HG03280 (cell line): ENCODE measurements at regions not wholly inside any gene's neighbourhood (a gene's known extent, or its start where the extent isn't known, plus 50 kb on each side); places are given as distances from the start of the nearest gene placed in this dataset.
"Not testable (repeated sequence)": the region's sequence is repeated elsewhere in the genome, so short reads cannot be mapped to it uniquely, and the experiment has no call there.

ENCODE experiments used
- ATAC-seq: cut with Tn5 transposase; IDR thresholded peaks from one replicate; pipeline ENCODE4 v1.9.1; 2021; ENCODE audit warnings: mild to moderate bottlenecking, moderate library complexity; ENCODE audit not compliant: unreplicated experiment

DNA sequence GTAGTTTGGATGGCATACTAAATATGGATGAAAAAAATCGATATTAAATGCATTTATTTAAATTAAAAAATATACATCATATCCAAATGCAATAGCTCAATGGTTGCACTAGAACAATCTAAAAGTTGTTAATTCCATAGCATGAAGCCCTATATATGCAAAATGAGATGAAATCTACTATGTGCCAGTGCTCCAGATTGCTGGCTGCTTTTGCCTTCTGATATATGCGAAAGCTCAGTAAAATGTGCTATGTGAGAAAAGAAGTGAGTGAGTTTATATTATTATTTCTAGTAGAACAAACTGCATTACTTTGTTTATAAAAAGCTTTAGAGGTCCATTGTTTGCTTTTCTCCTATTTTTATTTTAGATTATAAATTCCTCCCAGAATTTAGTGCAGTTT is 186.7 kb downstream of the MAT2B start:
- ATAC-seq = no peak

DNA sequence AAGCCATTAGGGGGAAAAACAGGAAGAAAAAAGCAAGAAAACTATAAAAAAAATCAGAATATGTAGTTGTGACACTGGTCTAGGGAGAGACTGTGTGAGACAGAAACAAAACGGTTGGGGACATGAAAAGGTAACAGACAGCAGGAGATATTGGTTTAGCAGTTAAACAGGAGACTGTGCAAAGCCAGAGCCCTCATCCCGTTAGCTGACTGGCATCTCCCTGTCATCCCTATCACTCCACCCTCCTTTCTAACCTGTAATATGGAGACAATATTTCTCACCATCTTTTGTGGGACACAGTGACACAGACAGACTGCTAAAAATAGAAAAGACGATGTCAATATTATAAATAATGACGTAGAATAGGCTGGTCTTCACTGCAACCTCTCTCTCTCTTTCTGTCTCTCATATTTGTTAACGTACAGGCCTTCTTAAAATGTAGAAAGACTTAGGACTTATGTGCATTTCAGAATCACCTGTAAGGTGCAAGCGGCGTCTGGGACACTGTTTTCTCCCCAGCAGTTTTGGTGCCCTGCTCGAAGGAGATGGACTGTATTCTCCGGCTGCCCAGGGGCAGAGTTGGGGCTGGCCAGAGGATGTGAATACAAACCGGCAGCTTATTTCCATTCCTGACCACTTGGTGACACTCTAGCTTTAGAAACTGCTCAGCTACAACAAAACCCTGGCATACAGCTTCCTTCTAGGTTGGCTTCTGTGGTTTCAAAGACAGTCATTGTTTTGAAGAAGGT is 190.6 kb downstream of the MAT2B start:
- ATAC-seq = peak; percentile 96

DNA sequence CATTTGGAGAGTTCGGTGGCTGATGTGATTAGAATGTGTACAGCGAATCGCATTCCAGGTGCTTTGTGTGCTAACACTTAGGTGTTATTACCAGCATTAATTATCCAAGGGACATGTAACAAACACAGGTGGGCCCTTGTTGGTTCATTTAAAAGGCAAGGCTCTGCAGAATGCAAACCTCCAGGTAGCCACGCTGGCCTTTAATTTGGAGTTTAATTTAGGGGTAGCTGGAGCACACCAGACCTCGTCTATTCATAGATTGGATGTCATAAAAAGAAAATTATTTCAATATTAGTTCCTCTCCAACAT is 191.1 kb downstream of the MAT2B start:
- no peak for ATAC-seq

DNA sequence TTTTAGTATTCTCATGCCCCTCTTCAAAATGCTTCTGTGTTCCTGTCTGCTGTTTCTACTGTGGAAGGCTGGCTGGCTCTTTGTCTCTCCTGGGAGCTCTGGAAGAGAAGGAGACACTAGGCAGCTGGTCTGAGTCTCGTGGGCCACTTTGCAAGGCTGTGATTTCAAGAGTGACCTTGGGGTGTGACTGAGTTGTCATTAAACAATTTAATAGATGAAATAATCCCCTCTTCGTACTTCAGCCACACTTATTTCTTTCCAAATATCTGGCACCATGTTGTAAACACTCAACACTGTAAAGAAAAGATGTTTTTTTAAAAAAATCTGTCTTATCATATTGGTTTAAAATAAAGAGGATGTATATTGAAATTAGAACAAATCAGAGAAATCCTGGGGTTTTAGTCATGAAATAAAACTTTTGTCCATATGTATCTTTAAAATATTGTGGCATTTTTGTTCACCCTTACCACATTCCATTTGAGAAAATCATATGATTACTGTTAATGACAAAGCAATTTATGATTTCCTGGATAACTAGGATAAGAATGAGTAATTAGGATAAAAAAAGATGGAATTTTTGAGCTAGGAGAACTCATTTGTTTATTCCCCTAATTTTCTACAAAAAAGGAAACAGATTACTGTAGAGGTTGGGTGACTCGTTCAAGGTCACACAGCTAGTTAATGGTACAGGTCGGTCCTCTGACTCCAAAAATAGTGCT is 200.8 kb downstream of the MAT2B start:
- ATAC-seq = no peak

DNA sequence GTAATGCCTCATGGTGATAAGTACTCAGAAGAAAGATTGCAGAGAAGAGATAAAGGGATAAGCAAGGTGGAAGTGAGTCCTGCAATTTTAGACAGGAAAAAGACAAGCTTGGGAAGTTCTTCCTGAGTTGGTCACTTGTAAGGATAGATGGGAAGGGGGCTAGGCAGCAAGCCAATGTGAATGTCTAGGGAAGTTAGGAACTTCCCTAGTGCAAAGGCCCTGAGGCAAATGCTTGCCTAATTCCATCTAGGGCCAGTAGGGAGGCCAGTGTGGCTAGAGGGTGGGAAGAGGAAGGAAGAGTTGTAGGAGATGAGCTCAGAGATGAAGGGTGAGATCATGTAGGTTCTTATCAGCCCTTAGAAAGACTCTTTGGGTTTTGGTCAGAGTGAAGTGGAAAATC is 206.6 kb downstream of the MAT2B start:
- no peak for ATAC-seq

DNA sequence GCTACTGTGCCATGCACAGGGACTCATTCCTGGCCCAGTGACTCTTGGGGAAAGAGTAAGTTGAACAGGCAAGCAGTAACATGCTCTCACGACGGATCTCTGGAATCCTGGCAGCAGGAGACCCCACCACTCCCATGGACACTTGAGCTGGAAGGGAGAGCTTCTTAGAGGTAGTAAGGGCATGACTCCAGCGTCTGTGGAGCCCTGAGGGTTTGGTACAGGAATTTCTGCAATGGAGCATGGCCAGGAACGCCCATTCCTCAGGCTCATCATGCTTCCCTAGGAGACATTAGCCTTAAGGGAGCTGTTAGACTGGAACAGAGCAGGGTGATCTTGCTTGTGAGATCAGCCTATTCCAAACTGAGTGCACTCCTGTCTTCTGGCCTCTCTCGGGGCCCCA is 212.9 kb downstream of the MAT2B start:
- no peak for ATAC-seq

DNA sequence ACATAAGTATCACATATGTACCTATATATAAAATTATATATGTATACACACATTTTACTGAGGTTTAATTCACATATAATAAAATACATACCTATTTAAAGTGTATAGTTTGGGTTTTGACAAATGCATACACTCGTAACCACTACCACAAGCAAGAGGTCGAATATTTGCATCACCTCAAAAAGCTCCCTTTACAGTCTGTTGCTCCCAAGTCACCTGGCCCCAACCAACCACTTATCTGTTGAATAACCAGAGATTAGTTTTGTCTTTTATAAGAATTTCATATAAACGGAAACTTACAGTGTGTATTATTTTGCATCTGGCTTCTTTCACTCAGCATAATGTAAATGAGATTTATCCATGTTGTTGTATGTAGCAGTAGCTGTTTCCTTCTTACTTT is 218.9 kb downstream of the MAT2B start:
- ATAC-seq = no peak

DNA sequence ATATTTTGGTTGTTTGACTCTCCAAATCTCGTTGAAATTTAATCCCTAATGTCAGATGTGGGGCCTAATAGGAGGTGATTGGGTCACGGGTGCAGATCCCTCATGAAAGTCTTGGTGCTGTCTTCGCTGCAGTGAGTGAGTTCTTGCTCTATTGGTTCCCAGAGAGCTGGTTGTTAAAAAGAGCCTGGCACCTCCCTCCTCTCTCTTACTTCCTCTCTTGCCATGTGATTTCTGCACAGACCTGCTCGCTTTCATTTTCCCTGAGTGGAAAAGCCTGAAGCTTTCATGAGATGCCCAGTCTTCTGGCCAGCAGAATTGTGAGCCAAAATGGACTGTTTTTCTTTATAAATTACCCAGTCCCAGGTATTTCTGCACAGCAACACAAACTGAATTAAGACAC is 221.6 kb downstream of the MAT2B start:
- ATAC-seq = peak; percentile 72

DNA sequence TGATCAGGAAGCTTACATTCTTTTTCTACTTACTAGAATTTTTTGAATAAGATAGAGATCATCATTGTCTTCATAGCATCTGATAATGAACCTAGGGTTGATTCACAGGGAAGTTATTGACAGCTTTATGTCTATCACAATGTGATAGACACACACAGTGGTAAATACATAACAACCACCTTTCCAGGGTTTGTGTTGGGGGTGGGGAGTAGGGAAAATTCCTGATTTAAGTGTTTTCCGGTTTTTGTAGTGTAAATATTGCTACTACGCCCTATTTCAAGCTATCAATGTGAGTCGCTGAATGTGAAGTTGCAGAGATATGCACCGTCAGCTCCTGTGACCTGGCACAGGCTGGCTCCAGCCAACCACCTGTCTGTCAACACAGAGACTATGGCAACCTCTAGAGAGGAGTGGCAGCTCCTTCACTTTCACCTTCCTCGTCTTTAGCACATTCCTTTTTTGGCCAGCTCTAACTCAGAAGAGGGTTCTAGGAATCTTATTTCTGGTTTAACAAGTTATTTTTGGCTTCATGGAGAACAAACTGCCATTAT is 224.9 kb downstream of the MAT2B start:
- ATAC-seq = no peak

DNA sequence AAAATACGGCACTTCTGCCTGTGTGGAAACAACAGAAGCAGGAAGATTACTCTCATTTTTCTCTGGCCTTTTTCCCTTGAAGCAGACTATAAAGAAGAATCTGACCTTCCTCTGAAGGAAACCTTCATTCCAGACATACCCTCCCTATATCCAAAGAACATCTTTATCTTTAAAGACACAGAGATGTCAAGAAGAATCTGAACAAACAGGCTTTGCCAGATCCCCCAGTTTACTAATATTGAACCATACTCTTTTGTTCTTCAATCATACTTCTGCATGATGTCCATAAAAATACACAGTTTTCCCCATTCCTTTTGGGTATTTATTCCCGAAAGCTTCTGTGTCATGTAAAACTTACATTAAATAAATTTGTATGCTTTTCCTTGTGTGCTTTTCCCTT is 225.8 kb downstream of the MAT2B start:
- ATAC-seq = no peak

DNA sequence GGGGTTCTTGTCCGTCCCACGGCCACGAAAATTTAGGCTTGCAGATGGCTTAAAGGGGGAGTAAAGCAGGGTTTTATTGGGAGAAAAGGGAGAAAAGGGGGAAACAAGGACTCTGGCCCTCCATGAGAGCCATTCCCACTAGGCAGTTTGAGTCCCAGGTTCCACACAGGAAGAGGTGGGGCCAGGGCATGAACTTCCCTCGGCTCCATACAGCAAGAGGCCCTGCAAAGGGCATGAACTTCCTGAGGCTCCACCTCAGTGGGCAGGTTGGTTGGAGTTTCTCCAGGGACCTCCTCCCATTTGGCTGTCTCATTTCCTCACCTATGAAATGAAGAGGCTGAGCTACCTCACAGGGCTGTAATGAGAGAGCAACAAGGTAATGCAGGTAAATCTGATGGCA is 229.7 kb downstream of the MAT2B start:
- no peak for ATAC-seq

DNA sequence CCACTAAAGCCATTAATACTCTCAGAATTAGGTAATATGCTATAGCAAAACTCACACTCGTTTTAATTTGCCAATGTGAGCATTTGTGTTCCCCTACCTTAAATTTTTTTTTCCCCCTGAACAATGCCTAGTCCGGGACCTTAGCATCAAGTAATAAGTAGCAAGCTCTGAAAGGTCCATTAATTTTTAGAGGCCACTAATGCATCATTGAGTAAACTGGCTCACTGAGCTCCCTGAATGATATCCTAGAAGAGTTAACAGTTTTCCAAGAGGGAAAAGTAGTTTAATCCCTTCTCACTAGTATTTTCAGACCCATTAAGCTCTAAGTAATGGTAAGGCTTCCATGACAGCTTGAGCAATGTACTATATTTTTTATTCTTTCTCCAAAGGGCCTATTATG is 242.2 kb downstream of the MAT2B start:
- no peak for ATAC-seq

DNA sequence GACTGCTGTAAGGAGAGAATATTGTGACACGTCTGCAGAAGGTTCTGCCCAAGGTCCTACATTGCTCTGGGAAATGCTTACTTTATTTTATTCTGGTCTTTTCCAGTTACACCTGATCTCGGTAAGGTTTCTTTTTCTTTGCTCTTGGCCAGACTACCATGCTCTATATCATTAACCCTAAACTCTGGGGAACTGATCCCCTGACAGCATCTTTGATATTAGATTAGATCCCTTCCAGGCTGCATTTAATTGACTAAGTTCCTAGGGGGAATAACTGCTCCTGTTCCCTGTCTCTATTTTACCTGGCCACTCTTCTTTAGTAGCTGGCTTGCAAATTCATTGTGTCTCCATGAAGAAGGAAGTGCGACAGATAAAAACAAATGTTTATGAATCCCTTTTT is 243.5 kb downstream of the MAT2B start:
- no peak for ATAC-seq

DNA sequence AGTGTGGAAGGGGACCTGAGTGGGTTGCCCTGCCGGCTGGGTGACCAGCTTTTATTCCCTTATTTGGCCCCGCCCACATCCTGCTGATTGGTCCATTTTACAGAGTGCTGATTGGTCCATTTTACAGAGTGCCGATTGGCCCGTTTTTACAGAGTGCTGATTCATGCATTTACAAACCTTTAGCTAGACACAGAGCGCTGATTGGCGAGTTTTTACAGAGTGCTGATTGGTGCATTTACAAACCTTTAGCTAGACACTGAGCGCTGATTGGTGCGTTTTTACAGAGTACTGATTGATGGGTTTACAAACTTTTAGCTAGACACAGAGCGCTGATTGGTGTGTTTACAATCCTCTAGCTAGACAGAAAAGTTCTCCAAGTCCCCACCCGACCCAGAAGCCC is 245.0 kb downstream of the MAT2B start:
- ATAC-seq = not testable (repeated sequence)

DNA sequence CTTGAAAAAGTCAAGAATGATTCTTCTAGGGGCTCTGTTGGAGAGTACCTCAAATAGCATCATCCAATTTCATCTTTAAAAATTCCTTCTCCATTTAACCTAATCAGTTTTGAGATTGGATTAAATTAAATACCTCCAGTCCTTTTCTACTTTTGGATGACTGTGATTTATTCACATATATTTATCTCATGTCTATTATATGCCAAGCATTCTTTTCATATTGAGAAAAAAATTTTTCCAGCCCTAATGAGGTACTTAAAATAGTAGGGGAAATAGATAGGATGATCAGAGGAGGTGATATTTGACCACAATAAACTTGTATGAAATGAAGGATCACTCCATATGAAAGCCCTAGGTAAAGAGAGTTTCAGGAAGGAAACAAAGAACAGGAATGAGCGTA is 250.1 kb downstream of the MAT2B start:
- ATAC-seq = no peak

DNA sequence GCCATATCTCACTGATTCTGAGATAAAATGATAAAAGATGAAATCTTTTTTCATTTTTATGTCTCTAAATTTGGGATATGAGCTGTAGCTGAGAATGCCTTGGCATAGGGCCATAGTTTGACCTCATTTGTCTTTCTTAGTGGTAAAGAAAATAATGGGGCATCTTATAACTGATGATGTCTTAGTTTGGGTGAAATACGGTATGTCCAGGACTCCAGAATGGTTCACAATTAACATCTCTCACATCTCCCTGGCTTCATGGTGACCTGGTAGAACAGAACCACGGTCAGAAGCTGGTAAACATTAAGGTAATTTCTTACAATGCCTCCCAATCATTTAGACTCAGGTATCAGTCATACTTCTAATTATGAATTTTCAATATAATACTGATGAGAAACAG is 250.8 kb downstream of the MAT2B start:
- ATAC-seq = no peak

DNA sequence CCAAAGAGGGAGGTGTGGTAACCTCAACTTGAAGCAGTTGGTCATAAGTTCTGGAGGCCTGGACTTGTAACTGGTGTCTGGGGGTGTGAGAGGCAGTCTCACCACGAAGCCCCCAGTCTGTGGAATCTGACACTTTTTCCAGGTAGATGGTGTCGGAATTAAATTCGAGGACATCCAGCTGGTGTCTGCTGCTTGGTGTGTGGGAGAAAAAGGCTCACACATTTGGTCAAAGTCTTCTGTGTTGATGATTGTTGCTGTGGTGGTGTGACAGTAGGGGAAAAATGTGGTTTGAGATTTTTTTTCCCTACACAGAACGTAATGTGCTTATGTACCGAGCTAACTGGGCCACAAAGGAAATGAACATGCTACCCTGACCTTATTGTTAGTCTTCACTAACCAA is 251.9 kb downstream of the MAT2B start:
- no peak for ATAC-seq

DNA sequence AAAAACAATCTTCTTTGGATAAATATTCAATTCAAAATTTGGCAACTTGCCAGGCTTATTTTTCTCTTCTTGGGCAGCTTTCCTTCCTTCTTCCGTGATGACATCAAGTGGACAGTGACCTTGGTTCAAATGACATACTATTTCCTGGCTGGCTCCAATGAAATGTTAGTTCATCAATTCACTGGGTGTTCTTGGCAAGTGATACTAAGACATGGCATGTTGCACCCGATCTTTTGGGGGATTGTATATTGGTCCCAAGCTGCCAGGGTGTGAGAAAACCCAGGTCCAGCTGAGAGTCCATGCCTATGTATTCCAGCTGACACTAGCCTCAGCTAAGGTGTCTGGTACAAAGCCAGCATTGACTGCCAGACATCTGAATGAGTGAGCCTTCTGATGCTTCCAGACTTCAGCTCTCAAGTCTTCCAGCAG is 252.9 kb downstream of the MAT2B start:
- ATAC-seq = no peak

DNA sequence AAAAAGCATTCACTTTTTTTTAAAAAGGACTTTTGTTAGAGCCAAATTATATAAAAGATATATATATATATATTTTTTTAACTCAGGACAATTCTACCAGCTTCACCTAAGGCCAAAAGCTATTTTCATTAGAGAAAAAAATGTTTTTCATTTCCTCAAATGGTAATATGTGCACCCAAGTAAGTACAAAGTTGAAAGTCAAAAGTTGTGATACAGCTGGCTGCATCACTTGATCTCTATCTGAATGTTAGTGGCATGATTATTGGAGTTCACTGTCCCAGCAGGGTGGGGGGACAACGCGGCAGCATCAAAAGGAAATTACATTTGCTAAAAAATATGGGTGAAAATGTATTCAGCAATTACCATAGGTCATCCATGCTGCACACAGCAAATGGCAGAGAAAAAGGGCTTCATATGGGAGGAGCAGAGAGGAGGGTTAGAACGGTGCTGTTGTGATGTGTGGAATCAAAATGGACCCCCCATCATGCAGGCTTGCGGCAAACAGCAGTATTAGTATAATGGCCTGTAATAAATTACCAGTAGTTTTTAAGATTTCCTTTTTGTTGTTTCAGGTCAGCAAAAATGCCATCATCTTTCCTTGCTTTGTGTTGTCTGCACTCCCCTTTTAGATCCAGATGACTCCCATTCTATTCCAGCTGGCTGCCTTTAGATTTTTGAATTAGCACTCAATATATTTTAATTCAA is 253.7 kb downstream of the MAT2B start:
- no peak for ATAC-seq

DNA sequence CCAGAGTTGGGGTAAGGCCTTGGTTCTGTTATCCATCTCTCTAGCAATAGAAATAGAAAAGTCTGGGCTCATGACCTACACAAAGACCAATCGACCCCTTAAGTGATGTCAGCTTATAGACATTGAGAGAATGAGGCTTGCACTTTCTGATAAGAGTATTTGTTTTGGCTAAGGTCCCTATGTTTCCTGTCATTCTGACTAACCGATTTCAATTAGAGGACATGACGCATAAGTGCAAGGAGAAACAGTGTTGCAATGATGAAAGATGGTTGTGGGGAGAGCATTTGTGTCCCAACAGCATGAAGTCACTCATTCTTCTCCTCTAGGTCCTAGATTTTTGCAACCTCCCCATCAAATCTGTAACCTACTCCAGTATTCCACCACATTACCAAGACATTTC is 255.1 kb downstream of the MAT2B start:
- ATAC-seq = no peak

DNA sequence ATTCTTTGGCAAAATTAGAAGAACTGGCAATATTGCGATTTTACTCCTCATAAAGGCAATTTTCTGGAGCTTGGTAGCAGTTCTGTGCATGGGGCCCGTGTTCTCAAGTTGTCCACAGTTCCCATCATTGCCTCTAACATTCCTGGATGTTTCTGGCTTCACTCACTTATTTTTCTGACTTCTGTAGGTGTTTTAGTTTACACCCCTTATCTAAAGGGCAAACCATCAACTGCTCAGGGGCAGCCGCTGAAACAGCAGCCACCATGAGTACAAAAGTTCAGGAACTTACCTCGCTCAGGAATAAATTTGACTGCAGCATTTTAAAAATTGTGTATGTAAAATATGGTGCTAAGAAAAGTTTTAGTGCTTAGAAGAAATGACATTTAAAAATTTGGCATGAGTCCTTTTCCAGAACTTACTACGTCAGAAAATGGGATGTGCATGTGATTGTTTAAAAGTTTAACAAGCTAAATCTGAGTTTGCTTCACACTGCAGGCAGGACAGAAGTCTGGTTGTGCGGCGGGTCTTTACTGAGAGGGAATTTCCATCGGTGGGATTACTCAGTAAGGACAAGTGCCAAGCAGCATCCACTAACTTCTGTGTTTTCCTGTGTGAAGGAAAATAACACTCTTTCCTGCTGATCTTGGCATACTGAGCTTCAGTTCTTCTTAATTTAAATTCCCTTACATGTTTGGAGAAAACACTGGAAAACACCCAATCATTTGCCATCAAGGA is 261.7 kb downstream of the MAT2B start:
- ATAC-seq = no peak
